ENCODE measurements at regions not wholly inside any gene's neighbourhood (a gene's known extent, or its start where the extent isn't known, plus 50 kb on each side); places are given as distances from the start of the nearest gene placed in this dataset.
A peak's percentile ranks its signal among the peaks of the same experiment; 100 is the strongest.

DNA sequence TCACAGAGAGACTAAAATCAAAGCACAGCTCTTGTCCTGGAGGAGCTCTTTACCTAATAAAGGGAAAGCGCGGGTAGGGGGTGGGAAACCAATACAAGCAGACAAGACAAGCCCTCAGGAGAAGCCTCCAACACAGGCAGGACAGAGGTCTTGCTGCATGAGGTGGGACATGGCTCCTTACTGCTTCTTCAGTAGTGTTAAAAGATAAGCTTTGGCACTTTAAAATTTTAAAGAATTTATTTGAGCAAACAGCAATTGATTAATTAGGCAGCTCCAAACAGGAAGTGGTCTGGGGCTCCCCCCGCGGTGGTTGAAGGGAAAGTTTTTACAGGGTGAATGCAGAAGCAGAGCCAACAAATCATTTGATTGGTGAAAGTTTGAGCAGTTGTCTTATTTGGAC, 50.3 kb upstream of the MACC1 start:
- DNase-seq = no peak

DNA sequence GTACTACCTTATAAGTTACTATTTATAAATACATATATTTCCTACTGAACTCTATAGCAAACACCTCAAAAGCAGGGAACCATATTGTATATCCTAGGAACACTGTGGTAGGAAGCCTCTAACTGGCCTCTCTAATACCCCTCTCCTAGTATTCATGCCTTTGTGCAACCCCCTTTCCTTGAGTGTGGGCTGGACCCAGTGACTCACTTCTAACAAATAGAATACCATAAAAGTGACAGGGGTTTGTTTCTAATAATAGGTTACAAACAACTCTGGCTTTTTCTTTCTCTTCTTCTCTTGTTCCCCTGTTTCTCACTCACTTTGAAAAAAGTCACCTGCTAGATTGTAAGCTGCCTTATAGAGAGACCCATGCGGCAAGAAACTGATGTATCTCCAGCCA, 51.6 kb upstream of the MACC1 start:
- peak; percentile 13 for DNase-seq

DNA sequence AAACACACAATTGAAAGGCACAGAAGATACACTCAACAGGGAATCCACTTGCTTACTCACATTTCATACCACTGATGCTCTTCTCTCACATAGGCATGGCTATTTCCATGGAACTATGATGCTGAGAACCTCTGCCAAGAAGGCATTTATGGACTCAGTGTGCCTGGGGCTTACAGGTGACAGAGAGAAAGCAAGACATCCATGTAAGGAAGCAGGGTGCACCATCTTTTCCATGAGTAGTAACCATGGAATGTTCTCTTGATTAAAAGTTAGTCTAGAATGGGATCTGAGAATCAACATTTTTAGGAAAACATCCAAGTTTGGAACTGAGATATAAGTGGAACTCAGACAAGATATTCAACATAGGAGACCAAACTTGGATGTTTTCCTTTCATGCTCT, 52.5 kb upstream of the MACC1 start:
- DNase-seq = no peak

DNA sequence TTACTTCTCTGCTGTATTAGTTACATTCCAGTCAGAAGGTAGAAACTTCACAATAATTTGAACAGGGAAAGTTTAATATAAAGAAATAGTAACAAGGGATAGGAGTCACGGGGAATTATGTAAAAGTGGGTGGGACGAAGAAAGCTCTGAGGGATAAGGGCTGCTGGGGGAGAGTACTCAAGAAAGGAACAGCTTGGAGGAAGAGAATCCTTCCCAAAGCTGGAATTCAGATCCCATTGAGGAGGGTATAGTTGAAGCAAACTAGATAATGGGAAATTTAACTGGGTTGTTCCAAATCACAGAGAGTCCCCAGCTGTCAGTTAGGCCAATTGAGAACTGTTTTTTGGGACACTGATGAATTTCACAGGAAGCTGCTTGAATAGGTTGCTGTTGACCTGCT, 53.2 kb upstream of the MACC1 start:
- peak; percentile 27 for DNase-seq

DNA sequence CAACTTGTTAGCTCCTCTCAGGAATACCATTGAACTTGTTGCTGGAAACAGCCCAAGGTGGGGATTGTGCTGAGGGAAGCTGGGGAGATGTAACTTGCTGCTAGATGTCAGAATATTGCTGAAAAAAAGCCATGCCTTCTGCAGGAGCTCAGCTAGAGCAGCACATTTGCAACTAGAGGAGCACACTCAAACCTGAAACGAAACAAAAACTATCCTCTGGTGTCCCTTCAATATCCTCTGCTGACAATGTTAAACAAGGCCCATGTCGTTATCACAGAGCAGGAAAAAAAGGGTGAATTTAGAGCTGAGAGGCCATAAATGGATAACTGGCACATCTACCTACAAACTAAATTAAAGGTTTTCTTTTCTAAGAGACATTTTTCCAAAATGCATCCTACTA, 53.7 kb upstream of the MACC1 start:
- DNase-seq = no peak

DNA sequence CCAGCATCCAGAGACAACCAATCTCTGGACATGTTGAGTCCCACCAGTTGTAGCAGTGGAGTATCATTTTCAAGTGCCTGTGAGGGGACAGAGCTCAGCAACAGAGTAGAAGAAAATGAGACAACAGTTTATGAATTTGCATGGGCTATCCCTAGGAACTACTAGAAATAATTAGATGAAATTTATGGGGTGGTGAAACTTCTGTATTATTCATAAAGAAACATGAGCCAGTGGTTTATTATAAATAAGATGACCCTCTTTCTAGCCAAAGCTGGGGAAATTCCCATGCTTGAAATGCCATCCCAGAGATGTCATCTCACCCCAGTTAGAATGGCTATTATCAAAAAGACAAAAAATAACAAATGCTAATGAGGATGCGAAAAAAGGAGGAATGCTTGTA, 55.1 kb upstream of the ITGB8 start:
- DNase-seq = no peak

DNA sequence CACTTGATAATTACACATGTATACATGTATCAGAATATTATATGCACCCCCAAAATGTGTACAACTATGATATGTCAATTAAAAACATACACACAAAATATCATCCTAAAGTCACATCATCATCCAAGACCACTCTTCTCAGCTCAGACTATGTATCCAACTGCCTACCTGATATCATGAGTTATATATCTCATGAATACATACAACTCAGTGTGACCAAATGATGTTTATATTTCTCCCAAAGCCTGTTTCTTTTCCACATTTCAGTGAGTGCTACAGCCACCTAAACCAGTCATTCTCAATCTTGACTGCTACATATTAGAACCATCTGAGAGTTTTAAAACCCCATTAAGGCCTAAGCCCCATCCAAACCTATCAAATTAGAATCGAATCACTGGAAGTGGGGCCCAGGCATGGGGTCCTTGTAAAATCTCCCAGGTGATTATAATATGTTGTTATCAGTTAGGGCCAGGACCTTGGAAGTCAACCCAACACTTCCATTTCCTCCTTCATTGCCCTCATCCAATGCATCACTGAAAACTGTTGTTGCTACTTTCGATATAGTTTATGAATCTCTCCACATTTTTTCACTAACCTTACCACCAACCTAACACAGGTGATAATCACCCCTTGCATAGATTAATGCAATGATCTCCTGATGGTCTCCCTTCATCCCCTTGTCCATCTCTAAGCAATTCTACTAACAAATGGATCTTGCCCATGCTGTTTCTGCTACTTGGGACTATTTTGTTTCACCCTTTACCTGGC, 53.8 kb upstream of the ITGB8 start:
- no peak for DNase-seq

DNA sequence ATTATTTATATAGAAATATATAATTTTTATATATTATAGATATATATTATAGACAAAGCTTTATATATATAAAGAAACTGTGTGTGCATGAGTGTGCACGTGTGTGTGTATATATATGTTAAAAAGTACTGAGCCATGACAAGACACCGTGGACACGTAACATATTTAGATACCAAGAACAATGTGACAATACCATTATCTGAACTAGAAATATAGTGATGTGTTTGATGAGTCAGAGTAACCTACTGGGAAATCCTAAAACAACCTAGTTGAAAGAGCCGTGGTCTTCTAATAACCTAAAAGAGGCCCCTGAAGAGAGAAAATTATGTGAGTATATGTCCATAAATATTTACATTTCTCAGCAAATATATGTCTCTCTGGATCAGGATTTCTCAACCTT, 50.7 kb upstream of the ITGB8 start:
- peak; percentile 75 for DNase-seq

DNA sequence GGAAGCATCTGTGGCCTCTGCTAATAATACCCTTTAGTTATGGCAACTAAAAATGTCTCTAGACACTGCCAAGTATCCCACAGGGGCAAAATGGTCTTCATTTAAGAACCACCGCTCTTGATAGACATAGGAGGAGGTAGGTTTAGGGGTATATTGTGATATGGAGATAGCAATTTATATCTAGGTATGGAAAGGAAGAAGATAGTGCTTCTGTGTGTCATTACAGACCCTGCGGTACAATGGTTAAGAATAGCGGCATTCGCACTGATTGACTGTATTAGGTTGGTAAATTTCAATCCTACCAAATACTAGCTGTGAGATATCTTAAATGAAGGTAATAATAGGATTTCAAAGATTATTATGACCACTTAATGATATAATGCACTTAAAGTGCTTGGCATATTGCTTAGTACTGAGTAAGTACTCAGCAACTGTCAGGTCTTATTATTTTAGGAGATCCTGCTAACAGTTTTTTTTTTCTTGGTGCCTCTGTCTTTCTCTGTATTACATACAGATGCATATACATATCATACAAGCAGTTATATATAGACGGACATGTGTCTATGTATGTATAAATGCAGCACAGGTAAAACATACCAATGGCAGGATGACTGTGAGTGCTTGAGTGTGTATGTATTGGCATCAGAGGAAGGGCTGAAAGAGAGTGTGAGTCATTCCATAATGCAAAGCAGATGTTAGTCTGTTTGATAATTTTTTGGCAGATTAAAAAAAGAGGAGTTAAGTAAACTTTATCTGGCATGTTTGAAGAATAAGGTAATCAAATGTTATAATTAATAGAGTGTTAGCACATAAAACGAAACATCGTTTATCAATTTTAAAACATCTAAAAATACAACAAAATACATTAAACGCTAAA, 50.0 kb upstream of the ITGB8 start:
- peak; percentile 75 for DNase-seq
